Fibroblast of villous mesenchyme (primary cell): ENCODE measurements at regions not wholly inside any gene's neighbourhood (a gene's known extent, or its start where the extent isn't known, plus 50 kb on each side); places are given as distances from the start of the nearest gene placed in this dataset.

Source experiments
- DNase-seq: peaks from one replicate; pipeline ENCODE4 v3.0.0-alpha.2; 2010; ENCODE audit warnings: low read depth
- H3K4me3 ChIP-seq: 2 replicates; pipeline ENCODE4 v1.5.1; 2011; ENCODE audit warnings: low read depth, mild to moderate bottlenecking, low read length
- TF ChIP-seq, protein P1 (sequence below): IDR thresholded peaks from 2 replicates; pipeline ENCODE4 v1.5.1; 2012; ENCODE audit warnings: low read depth, mild to moderate bottlenecking, low read length; ENCODE audit not compliant: insufficient read depth

DNA sequence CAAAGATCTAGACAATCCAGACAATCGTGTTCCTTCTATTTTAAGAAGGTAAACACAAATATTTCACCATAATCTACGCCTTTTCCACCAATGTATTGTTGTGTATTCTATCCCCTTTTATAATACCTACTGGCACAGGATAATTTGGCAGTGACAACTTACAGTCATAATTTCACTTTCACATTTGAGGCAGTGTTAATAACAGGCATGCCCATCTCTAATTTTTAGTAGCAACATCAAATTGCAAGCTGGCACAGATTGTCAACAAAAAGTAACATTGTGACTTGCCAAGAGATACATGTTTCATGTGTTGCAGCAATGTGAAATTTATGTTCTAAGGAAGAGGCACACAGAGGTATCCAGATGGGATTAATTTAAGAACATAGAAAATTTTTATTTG, 912.5 kb upstream of the PABPC4L start:
- DNase-seq, result no peak
- TF ChIP-seq, protein P1, sequence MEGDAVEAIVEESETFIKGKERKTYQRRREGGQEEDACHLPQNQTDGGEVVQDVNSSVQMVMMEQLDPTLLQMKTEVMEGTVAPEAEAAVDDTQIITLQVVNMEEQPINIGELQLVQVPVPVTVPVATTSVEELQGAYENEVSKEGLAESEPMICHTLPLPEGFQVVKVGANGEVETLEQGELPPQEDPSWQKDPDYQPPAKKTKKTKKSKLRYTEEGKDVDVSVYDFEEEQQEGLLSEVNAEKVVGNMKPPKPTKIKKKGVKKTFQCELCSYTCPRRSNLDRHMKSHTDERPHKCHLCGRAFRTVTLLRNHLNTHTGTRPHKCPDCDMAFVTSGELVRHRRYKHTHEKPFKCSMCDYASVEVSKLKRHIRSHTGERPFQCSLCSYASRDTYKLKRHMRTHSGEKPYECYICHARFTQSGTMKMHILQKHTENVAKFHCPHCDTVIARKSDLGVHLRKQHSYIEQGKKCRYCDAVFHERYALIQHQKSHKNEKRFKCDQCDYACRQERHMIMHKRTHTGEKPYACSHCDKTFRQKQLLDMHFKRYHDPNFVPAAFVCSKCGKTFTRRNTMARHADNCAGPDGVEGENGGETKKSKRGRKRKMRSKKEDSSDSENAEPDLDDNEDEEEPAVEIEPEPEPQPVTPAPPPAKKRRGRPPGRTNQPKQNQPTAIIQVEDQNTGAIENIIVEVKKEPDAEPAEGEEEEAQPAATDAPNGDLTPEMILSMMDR, result no peak
- H3K4me3 ChIP-seq, result no peak overlapping the region

- no peak overlapping the region for H3K4me3 ChIP-seq
- DNase-seq, result no peak
- TF ChIP-seq, protein P1, result no peak
Measured at GRCh38 chr4:135098061-135098460, 896.5 kb upstream of the PABPC4L start.

DNA sequence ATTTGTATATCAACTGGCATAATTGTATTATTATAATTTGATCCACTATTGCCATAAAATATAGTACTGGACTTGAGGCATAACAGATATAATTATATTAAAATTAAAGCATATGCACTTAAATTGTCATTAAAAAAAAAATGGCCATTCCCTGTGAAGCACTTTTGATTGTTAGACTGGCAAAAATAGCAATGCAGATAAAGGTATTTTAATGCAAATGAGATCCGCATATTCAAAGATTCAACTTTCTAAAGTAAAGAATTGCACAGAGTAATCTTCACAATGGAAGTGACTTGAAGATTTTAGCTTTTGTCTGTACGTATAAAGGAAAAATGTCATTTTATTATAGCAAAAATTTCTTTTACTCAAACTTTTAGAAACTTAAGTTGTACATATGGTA, 871.8 kb upstream of the PABPC4L start:
- TF ChIP-seq, protein P1, result no peak
- DNase-seq, result no peak

DNA sequence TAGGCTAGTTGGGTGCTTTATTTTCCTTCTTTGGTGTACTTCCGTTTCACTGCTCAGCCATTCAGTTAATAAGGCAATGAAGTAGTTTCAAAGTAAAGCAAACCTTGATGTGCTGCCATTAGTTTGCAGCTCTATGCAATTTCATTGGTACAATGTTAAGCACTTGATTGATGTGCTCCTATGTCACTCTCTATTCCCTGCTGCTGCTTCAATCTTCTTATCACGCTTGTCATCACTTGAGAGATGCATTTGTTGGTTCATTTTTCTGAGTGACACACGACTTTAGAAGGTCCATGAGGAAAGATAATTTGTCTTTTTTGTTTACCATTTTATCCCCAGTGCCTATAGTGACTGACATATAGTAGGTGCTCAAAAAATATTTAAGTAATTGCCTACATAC, 871.0 kb upstream of the PABPC4L start:
- TF ChIP-seq, protein P1, result no peak
- DNase-seq, result no peak
- no peak overlapping the region for H3K4me3 ChIP-seq

More for the DNA sequence above, 871.8 kb upstream of the PABPC4L start:
- H3K4me3 ChIP-seq, result no peak overlapping the region

DNA sequence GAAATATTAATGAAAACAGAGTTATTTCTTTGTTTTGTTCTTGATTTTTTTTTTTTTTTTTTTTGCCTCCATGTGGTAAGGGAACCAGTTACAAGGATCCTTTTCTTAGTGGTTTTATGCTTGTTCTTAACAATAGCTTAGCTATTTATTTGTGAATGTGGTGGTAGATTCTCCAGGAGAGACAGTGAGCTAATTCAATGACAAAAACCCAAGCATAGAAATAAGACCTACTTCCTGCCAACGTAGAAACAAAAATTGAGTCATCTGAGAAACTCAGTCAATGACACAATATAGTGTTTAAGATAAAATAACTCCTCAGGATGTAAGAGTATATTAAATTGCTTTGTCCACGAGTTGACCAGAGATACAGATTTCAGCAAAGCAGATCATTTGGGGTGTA, 863.8 kb upstream of the PABPC4L start:
- no peak overlapping the region for H3K4me3 ChIP-seq
- TF ChIP-seq, protein P1, result no peak
- DNase-seq, result no peak

DNA sequence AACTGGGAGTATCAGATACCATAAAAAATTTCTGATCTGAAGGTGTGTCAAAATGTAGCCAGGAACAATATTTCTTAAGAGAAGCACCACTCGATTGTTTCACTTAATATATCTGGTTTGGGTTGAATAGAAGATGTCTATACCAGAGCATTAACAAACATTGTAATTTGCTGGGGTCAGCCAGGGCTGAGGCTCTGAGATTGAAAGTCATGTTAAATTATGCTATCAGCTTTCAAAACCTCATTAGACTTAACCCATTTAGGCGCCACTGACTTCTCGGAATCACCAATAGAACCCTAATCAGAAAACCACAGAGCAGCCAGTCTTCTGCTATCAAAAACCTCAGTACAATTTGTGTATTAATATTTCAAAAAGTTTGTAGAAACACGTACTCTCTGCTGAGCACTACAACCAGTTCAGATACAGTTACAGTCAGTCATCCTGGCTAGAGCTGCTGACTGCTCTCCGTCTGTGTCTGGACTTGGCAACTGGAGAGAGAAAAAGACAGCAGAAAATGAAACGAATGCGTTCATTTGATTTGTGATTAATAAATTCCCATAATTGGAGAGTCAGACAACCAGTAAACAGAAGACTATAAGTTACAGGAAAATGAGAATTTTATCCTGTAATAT, 848.6 kb upstream of the PABPC4L start:
- no peak overlapping the region for H3K4me3 ChIP-seq
- no peak for DNase-seq
- TF ChIP-seq, protein P1, result no peak

DNA sequence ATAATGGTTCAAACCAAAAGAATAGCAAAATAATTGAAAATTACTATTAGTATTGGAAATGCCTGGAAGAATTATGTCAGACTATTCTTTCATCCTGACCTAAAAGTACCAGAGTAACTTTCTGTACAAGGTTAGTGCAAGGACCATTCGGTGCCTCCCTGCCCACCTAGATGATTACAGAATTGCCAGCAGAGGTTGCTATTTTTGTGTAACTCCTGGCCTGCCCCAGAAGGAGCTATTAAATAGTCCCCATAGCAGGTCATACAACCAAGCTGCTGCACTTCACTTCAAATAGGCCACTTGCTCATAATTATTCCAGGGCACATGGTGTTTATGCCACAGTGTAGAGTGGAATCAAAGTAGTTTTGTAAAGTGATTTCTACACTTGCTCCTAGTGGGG, 831.1 kb upstream of the PABPC4L start:
- no peak overlapping the region for H3K4me3 ChIP-seq
- TF ChIP-seq, protein P1, result no peak
- DNase-seq, result no peak
